ENCODE measurements at regions not wholly inside any gene's neighbourhood (a gene's known extent, or its start where the extent isn't known, plus 50 kb on each side); places are given as distances from the start of the nearest gene placed in this dataset.

GRCh38 chr11:80986421-80987074 is 1545.7 kb upstream of the TENM4 start:
- TF ChIP-seq CTCF (IDR thresholded peaks at IDR 0.05; ENCODE audit: control extremely low read depth in 1 of 3, insufficient read depth in 1 of 3, low read depth in 1 of 3, low read length in 3 of 3) (no peak), RFX5 (IDR thresholded peaks at IDR 0.05; ENCODE audit: borderline replicate concordance, low read depth, low read length) (no peak), JUN (IDR thresholded peaks at IDR 0.05; ENCODE audit: low read depth, low read length) (no peak), POLR2A (IDR thresholded peaks at IDR 0.05; ENCODE audit: control extremely low read depth in 1 of 2, low read depth in 2 of 2, low read length in 2 of 2) (no peak), BACH1 (IDR thresholded peaks at IDR 0.05; ENCODE audit: low read length) (no peak), EP300 (IDR thresholded peaks at IDR 0.05; ENCODE audit: borderline replicate concordance in 1 of 2, low read depth in 2 of 2, low read length in 2 of 2) (no peak), MAX (IDR thresholded peaks at IDR 0.05) (no peak)

All from H1 (cell line).